H9 (cell line): ENCODE measurements at regions not wholly inside any gene's neighbourhood (a gene's known extent, or its start where the extent isn't known, plus 50 kb on each side); places are given as distances from the start of the nearest gene placed in this dataset.

Experiments used
- DNase-seq: peaks from one replicate; pipeline ENCODE4 v3.0.0-alpha.2; 2017
- H2AFZ ChIP-seq: one replicate; pipeline ENCODE4 v1.6.1; 2013; ENCODE audit warnings: mild to moderate bottlenecking, low read length, control low read depth, moderate library complexity
- H2AK5ac ChIP-seq: 2 replicates; pipeline ENCODE4 v1.6.1; 2013; ENCODE audit warnings: low read length, control low read depth, mixed read lengths; ENCODE audit not compliant: insufficient read length
- H2BK120ac ChIP-seq: one replicate; pipeline ENCODE4 v1.6.1; 2013; ENCODE audit warnings: low read depth, mild to moderate bottlenecking, low read length, control low read depth, inconsistent platforms; ENCODE audit not compliant: poor library complexity, severe bottlenecking
- H2BK12ac ChIP-seq: 2 replicates; pipeline ENCODE4 v1.6.1; 2013; ENCODE audit warnings: low read length, control low read depth, mixed read lengths, low read depth; ENCODE audit not compliant: insufficient read length
- H2BK15ac ChIP-seq: 2 replicates; pipeline ENCODE4 v1.6.1; 2013; ENCODE audit warnings: low read depth, low read length, control low read depth
- H2BK20ac ChIP-seq: one replicate; pipeline ENCODE4 v1.6.1; 2013; ENCODE audit warnings: low read depth, mild to moderate bottlenecking, low read length, control low read depth, inconsistent platforms; ENCODE audit not compliant: poor library complexity, severe bottlenecking
- H2BK5ac ChIP-seq: 2 replicates; pipeline ENCODE4 v1.6.1; 2013; ENCODE audit warnings: low read length, control low read depth, mixed read lengths; ENCODE audit not compliant: insufficient read length
- H3K14ac ChIP-seq: 2 replicates; pipeline ENCODE4 v1.6.1; 2013; ENCODE audit warnings: low read length, control low read depth; ENCODE audit not compliant: insufficient read depth
- H3K18ac ChIP-seq: 2 replicates; pipeline ENCODE4 v1.6.1; 2013; ENCODE audit warnings: low read depth, mild to moderate bottlenecking, mixed read lengths, low read length, control low read depth; ENCODE audit not compliant: insufficient read length
- H3K23ac ChIP-seq: 2 replicates; pipeline ENCODE4 v1.6.1; 2013; ENCODE audit warnings: low read length, control low read depth, mixed read lengths, low read depth; ENCODE audit not compliant: insufficient read length
- H3K23me2 ChIP-seq: 2 replicates; pipeline ENCODE4 v1.6.1; 2013; ENCODE audit warnings: low read depth, mild to moderate bottlenecking, mixed read lengths, low read length, control low read depth; ENCODE audit not compliant: insufficient read length, poor library complexity, severe bottlenecking
- H3K27ac ChIP-seq: 2 replicates; pipeline ENCODE4 v1.5.1; 2013; ENCODE audit warnings: low read length, control low read depth, mixed read lengths, low read depth; ENCODE audit not compliant: insufficient read length
- H3K27me3 ChIP-seq: 2 replicates; pipeline ENCODE4 v1.6.1; 2013; ENCODE audit warnings: low read length, control low read depth, inconsistent platforms; ENCODE audit not compliant: insufficient read depth
- H3K4ac ChIP-seq: 2 replicates; pipeline ENCODE4 v1.6.1; 2013; ENCODE audit warnings: low read depth, mild to moderate bottlenecking, control low read depth, inconsistent platforms, low read length, moderate library complexity
- H3K4me1 ChIP-seq: 2 replicates; pipeline ENCODE4 v1.6.1; 2013; ENCODE audit warnings: low read length, control low read depth, inconsistent platforms; ENCODE audit not compliant: insufficient read depth
- H3K4me2 ChIP-seq: 2 replicates; pipeline ENCODE4 v1.6.1; 2013; ENCODE audit warnings: low read length, control low read depth, mixed read lengths; ENCODE audit not compliant: insufficient read length, insufficient read depth
- H3K56ac ChIP-seq: 2 replicates; pipeline ENCODE4 v1.6.1; 2013; ENCODE audit warnings: low read depth, mild to moderate bottlenecking, mixed read lengths, low read length, control low read depth; ENCODE audit not compliant: insufficient read length
- H3K79me1 ChIP-seq: 2 replicates; pipeline ENCODE4 v1.6.1; 2013; ENCODE audit warnings: low read depth, mild to moderate bottlenecking, moderate library complexity, low read length, control low read depth, inconsistent platforms; ENCODE audit not compliant: insufficient read depth, poor library complexity, severe bottlenecking
- H3K79me2 ChIP-seq: 2 replicates; pipeline ENCODE4 v1.6.1; 2013; ENCODE audit warnings: low read length, control low read depth, inconsistent platforms; ENCODE audit not compliant: insufficient read depth
- H3K9ac ChIP-seq: 2 replicates; pipeline ENCODE4 v1.6.1; 2013; ENCODE audit warnings: low read length, control low read depth, mixed read lengths; ENCODE audit not compliant: insufficient read length; ENCODE audit errors: extremely low read depth
- H3K9me3 ChIP-seq: one replicate; pipeline ENCODE4 v1.6.1; 2013; ENCODE audit warnings: low read depth, low read length, inconsistent platforms; ENCODE audit not compliant: control insufficient read depth
- H3T11ph ChIP-seq: one replicate; pipeline ENCODE4 v1.6.1; 2013; ENCODE audit warnings: mild to moderate bottlenecking, low read length, control low read depth, inconsistent platforms
- H4K20me1 ChIP-seq: one replicate; pipeline ENCODE4 v1.6.1; 2013; ENCODE audit not compliant: control insufficient read depth, insufficient read length, insufficient read depth
- H4K5ac ChIP-seq: 2 replicates; pipeline ENCODE4 v1.6.1; 2013; ENCODE audit warnings: low read depth, mild to moderate bottlenecking, mixed read lengths, low read length, control low read depth; ENCODE audit not compliant: insufficient read length
- H4K8ac ChIP-seq: replicated peaks from 2 replicates; pipeline ENCODE4 v1.6.1; 2013; ENCODE audit warnings: low read length, control low read depth, mixed read lengths, low read depth; ENCODE audit not compliant: insufficient read length
- H4K91ac ChIP-seq: 2 replicates; pipeline ENCODE4 v1.6.1; 2013; ENCODE audit warnings: low read depth, mild to moderate bottlenecking, moderate library complexity, mixed read lengths, low read length, control low read depth; ENCODE audit not compliant: insufficient read length
- H3K27ac Mint-ChIP-seq, 3 experiments: 2 replicates in 2 of 3; 3 replicates in 1 of 3; pipeline ENCODE4 v1.8.0; 2020 to 2021; ENCODE audit warnings: mixed read lengths in 3 of 3, mild to moderate bottlenecking in 1 of 3, moderate library complexity in 1 of 3
- H3K27me3 Mint-ChIP-seq: 2 replicates; pipeline ENCODE4 v1.8.0; 2021; ENCODE audit warnings: low read depth, mild to moderate bottlenecking, moderate library complexity, mixed read lengths
- H3K36me3 Mint-ChIP-seq, 3 experiments: 2 replicates in 2 of 3; 3 replicates in 1 of 3; pipeline ENCODE4 v1.8.0; 2020 to 2021; ENCODE audit warnings: low read depth in 3 of 3, mixed read lengths in 3 of 3; ENCODE audit not compliant: insufficient read depth in 1 of 3
- H3K4me1 Mint-ChIP-seq, 2 experiments: 2 replicates each; pipeline ENCODE4 v1.8.0; 2020; ENCODE audit warnings: mixed read lengths in 2 of 2
- H3K4me3 Mint-ChIP-seq, 2 experiments: 2 replicates in 1 of 2; 3 replicates in 1 of 2; pipeline ENCODE4 v1.8.0; 2020 to 2021; ENCODE audit warnings: mild to moderate bottlenecking in 2 of 2, mixed read lengths in 2 of 2, moderate library complexity in 1 of 2
- H3K9me3 Mint-ChIP-seq, 2 experiments: 2 replicates in 1 of 2; 3 replicates in 1 of 2; pipeline ENCODE4 v1.8.0; 2020; ENCODE audit warnings: mild to moderate bottlenecking in 2 of 2, mixed read lengths in 2 of 2, moderate library complexity in 1 of 2
- CTCF ChIP-seq: fragments of 200-600 bp; sonication (generic); conservative IDR thresholded peaks from 3 replicates; pipeline ENCODE4 v1.8.0; 2021; ENCODE audit warnings: antibody characterized with exemption, mild to moderate bottlenecking
- WGBS: extraction: QIAGEN DNeasy Blood & Tissue Kit; methylation state at CpG from one replicate; pipeline ENCODE4 v1.1.7; 2013; ENCODE audit warnings: missing lambda C conversion rate, low lambda C conversion rate, mixed read lengths; ENCODE audit not compliant: insufficient read length; ENCODE audit errors: extremely low coverage; 5-methylcytosine and 5-hydroxymethylcytosine counted together

GRCh38 chr5:58064801-58065200, 395.1 kb downstream of the PLK2 start:
- Histone ChIP-seq H2BK120ac (no peak overlapping the region), H2BK12ac (no peak overlapping the region), H3K4me2 (no peak overlapping the region), H4K91ac (no peak overlapping the region), H3K23ac (no peak overlapping the region), H2BK20ac (no peak overlapping the region), H3K14ac (no peak overlapping the region), H2AK5ac (no peak overlapping the region), H3K27me3 (no peaks in the 10 kb centered on the region), H3K56ac (no peak overlapping the region), H3K9me3 (no peaks in the 10 kb centered on the region), H3K23me2 (no peaks in the 10 kb centered on the region), H4K5ac (no peak overlapping the region), H2BK5ac (no peak overlapping the region), H3K9ac (no peak overlapping the region), H4K8ac (no peak overlapping the region), H2AFZ (no peak overlapping the region), H3K18ac (no peak overlapping the region), H4K20me1 (no peaks in the 10 kb centered on the region), H3K27ac (no peak overlapping the region), H3T11ph (no peak overlapping the region), H3K79me1 (no peaks in the 10 kb centered on the region), H3K4ac (no peak overlapping the region), H3K4me1 (no peaks in the 10 kb centered on the region), H3K79me2 (no peaks in the 10 kb centered on the region), H2BK15ac (no peak overlapping the region)
- Mint-ChIP-seq H3K36me3 (peaks cover 0 to 4% (median 1%) of the 10 kb centered on the region in 3 experiments; a peak in 2 of 7 replicates), H3K4me1 (peaks cover 0 to 2% of the 10 kb centered on the region in 2 experiments; a peak in 1 of 4 replicates), H3K27me3 (no peaks in the 10 kb centered on the region), H3K27ac (no peak overlapping the region), H3K9me3 (no peaks in the 10 kb centered on the region; a peak in 1 of 5 replicates), H3K4me3 (no peak overlapping the region)
- no peak for TF ChIP-seq CTCF
- no CpG with 5 or more reads among the region's 2 CpGs for WGBS
- DNase-seq, result no peak
